B cell (primary cell): ENCODE measurements at regions not wholly inside any gene's neighbourhood (a gene's known extent, or its start where the extent isn't known, plus 50 kb on each side); places are given as distances from the start of the nearest gene placed in this dataset.

Source experiments
- EZH2 ChIP-seq: IDR thresholded peaks from 2 replicates; pipeline ENCODE4 v1.6.1; 2012; ENCODE audit warnings: borderline replicate concordance, low read depth, mild to moderate bottlenecking, moderate library complexity, low read length; ENCODE audit not compliant: insufficient read depth, poor library complexity, severe bottlenecking
- TF ChIP-seq, protein P1 (sequence below): fragments of 200-600 bp; IDR thresholded peaks from one replicate; pipeline ENCODE4 v1.8.0; 2022; ENCODE audit warnings: antibody characterized with exemption, mild to moderate bottlenecking

DNA sequence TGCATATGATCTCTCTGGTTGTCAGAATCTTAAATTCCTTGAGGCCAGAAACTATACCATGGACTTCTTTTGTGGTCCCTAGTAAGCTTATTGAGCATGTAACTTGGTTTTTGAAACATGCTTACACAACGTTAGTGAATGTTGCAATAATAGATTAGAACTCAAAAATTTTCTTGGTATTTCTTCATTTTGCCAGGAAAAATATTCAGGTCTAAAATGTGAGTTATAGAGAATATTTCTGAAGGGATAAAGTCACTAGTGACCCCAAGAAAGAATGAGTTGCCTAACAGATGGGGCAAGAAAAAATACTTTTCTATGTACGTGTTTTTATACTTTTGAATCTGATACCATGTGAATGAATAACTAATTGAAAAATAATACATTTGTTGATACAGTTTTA is 195.4 kb downstream of the TFAP2A start:
- TF ChIP-seq, protein P1, sequence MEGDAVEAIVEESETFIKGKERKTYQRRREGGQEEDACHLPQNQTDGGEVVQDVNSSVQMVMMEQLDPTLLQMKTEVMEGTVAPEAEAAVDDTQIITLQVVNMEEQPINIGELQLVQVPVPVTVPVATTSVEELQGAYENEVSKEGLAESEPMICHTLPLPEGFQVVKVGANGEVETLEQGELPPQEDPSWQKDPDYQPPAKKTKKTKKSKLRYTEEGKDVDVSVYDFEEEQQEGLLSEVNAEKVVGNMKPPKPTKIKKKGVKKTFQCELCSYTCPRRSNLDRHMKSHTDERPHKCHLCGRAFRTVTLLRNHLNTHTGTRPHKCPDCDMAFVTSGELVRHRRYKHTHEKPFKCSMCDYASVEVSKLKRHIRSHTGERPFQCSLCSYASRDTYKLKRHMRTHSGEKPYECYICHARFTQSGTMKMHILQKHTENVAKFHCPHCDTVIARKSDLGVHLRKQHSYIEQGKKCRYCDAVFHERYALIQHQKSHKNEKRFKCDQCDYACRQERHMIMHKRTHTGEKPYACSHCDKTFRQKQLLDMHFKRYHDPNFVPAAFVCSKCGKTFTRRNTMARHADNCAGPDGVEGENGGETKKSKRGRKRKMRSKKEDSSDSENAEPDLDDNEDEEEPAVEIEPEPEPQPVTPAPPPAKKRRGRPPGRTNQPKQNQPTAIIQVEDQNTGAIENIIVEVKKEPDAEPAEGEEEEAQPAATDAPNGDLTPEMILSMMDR = no peak
- no peak for TF ChIP-seq EZH2
